ENCODE measurements at regions not wholly inside any gene's neighbourhood (a gene's known extent, or its start where the extent isn't known, plus 50 kb on each side); places are given as distances from the start of the nearest gene placed in this dataset.

GRCh38 chr3:83514130-83514914, 1444.5 kb upstream of the CADM2 start:
- no peak for DNase-seq (ENCODE audit: low read depth)

GRCh38 chr3:83515123-83515522, 1443.7 kb upstream of the CADM2 start:
- DNase-seq (ENCODE audit: low read depth) = no peak

- peak; percentile 1 for DNase-seq (ENCODE audit: low read depth)
Observed at GRCh38 chr3:83523470-83524073, 1435.2 kb upstream of the CADM2 start.

GRCh38 chr3:83524901-83525300, 1433.9 kb upstream of the CADM2 start:
- DNase-seq (ENCODE audit: low read depth) = no peak

GRCh38 chr3:83559082-83559481, 1399.7 kb upstream of the CADM2 start:
- no peak for DNase-seq (ENCODE audit: low read depth)

GRCh38 chr3:83567935-83568334, 1390.9 kb upstream of the CADM2 start:
- no peak for DNase-seq (ENCODE audit: low read depth)

- DNase-seq (ENCODE audit: low read depth) = no peak
Observed at GRCh38 chr3:83581546-83581945, 1377.2 kb upstream of the CADM2 start.

- DNase-seq (ENCODE audit: low read depth) = no peak
Observed at GRCh38 chr3:83601704-83602103, 1357.1 kb upstream of the CADM2 start.

- no peak for DNase-seq (ENCODE audit: low read depth)
Observed at GRCh38 chr3:83622526-83622925, 1336.3 kb upstream of the CADM2 start.

- DNase-seq (ENCODE audit: low read depth) = no peak
Observed at GRCh38 chr3:83625261-83625660, 1333.5 kb upstream of the CADM2 start.

GRCh38 chr3:83628471-83628870, 1330.3 kb upstream of the CADM2 start:
- DNase-seq (ENCODE audit: low read depth) = no peak

GRCh38 chr3:83632526-83632925, 1326.3 kb upstream of the CADM2 start:
- no peak for DNase-seq (ENCODE audit: low read depth)

GRCh38 chr3:83633758-83634157, 1325.0 kb upstream of the CADM2 start:
- no peak for DNase-seq (ENCODE audit: low read depth)

GRCh38 chr3:83649692-83650091, 1309.1 kb upstream of the CADM2 start:
- DNase-seq (ENCODE audit: low read depth) = no peak

GRCh38 chr3:83655083-83655482, 1303.7 kb upstream of the CADM2 start:
- DNase-seq (ENCODE audit: low read depth) = no peak

- no peak for DNase-seq (ENCODE audit: low read depth)
Observed at GRCh38 chr3:83662381-83662960, 1296.3 kb upstream of the CADM2 start.

GRCh38 chr3:83670416-83670815, 1288.4 kb upstream of the CADM2 start:
- DNase-seq (ENCODE audit: low read depth) = no peak

GRCh38 chr3:83683937-83684598, 1274.7 kb upstream of the CADM2 start:
- DNase-seq (ENCODE audit: low read depth) = no peak

- DNase-seq (ENCODE audit: low read depth) = no peak
Observed at GRCh38 chr3:83706669-83707068, 1252.1 kb upstream of the CADM2 start.

- DNase-seq (ENCODE audit: low read depth) = no peak
Observed at GRCh38 chr3:83715307-83715706, 1243.5 kb upstream of the CADM2 start.

GRCh38 chr3:83729576-83729975, 1229.2 kb upstream of the CADM2 start:
- no peak for DNase-seq (ENCODE audit: low read depth)

- no peak for DNase-seq (ENCODE audit: low read depth)
Observed at GRCh38 chr3:83734656-83735055, 1224.1 kb upstream of the CADM2 start.

- no peak for DNase-seq (ENCODE audit: low read depth)
Observed at GRCh38 chr3:83738202-83738601, 1220.6 kb upstream of the CADM2 start.

Measured in ELR (cell line).